ENCODE measurements at regions not wholly inside any gene's neighbourhood (a gene's known extent, or its start where the extent isn't known, plus 50 kb on each side); places are given as distances from the start of the nearest gene placed in this dataset.

GRCh38 chr3:6526861-6527260 is 334.1 kb upstream of the GRM7 start:
- TF ChIP-seq ISL1 (CRISPR knock-in tag; IDR thresholded peaks at IDR 0.05) = no peak
- TF ChIP-seq ARNTL (CRISPR knock-in tag; IDR thresholded peaks at IDR 0.05; ENCODE audit: borderline replicate concordance, low read depth) = no peak
- TF ChIP-seq, protein P1, sequence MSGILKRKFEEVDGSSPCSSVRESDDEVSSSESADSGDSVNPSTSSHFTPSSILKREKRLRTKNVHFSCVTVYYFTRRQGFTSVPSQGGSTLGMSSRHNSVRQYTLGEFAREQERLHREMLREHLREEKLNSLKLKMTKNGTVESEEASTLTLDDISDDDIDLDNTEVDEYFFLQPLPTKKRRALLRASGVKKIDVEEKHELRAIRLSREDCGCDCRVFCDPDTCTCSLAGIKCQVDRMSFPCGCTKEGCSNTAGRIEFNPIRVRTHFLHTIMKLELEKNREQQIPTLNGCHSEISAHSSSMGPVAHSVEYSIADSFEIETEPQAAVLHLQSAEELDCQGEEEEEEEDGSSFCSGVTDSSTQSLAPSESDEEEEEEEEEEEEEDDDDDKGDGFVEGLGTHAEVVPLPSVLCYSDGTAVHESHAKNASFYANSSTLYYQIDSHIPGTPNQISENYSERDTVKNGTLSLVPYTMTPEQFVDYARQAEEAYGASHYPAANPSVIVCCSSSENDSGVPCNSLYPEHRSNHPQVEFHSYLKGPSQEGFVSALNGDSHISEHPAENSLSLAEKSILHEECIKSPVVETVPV (CRISPR knock-in tag; IDR thresholded peaks at IDR 0.05) = no peak
- no peak for TF ChIP-seq ZNF565 (CRISPR knock-in tag; conservative IDR thresholded peaks at IDR 0.05; ENCODE audit: low read depth)
- TF ChIP-seq, protein P2, sequence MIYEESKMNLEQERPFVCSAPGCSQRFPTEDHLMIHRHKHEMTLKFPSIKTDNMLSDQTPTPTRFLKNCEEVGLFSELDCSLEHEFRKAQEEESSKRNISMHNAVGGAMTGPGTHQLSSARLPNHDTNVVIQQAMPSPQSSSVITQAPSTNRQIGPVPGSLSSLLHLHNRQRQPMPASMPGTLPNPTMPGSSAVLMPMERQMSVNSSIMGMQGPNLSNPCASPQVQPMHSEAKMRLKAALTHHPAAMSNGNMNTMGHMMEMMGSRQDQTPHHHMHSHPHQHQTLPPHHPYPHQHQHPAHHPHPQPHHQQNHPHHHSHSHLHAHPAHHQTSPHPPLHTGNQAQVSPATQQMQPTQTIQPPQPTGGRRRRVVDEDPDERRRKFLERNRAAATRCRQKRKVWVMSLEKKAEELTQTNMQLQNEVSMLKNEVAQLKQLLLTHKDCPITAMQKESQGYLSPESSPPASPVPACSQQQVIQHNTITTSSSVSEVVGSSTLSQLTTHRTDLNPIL (CRISPR knock-in tag; IDR thresholded peaks at IDR 0.05; ENCODE audit: low read depth) = no peak
- no peak for TF ChIP-seq ESRRG (CRISPR knock-in tag; IDR thresholded peaks at IDR 0.05)
- no peak for TF ChIP-seq SNAI2 (CRISPR knock-in tag; IDR thresholded peaks at IDR 0.05)
- no peak for TF ChIP-seq ZFP30 (CRISPR knock-in tag; IDR thresholded peaks at IDR 0.05)
- TF ChIP-seq ZFP3 (CRISPR knock-in tag; IDR thresholded peaks at IDR 0.05) = no peak
- TF ChIP-seq GLIS3 (CRISPR knock-in tag; IDR thresholded peaks at IDR 0.05) = no peak
